Hepatocyte (in vitro differentiated cells): ENCODE measurements at regions not wholly inside any gene's neighbourhood (a gene's known extent, or its start where the extent isn't known, plus 50 kb on each side); places are given as distances from the start of the nearest gene placed in this dataset.
A peak's percentile ranks its signal among the peaks of the same experiment; 100 is the strongest.

Experiments used
- DNase-seq: peaks from one replicate; pipeline ENCODE4 v3.0.0-alpha.2; 2016; ENCODE audit warnings: low spot score
- H2AFZ ChIP-seq: fragments of 200-600 bp; sonication (generic); 2 replicates; pipeline ENCODE4 v1.6.0; 2016; ENCODE audit warnings: antibody characterized with exemption, mild to moderate bottlenecking
- H3K27ac ChIP-seq: fragments of 200-600 bp; sonication (generic); 2 replicates; pipeline ENCODE4 v1.5.1; 2016; ENCODE audit warnings: mild to moderate bottlenecking
- H3K27me3 ChIP-seq: fragments of 200-600 bp; sonication (generic); 2 replicates; pipeline ENCODE4 v1.6.1; 2016
- H3K36me3 ChIP-seq: fragments of 200-600 bp; sonication (generic); replicated peaks from 2 replicates; pipeline ENCODE4 v1.5.1; 2016; ENCODE audit warnings: low read depth; ENCODE audit not compliant: insufficient read depth
- H3K4me1 ChIP-seq: fragments of 200-600 bp; sonication (generic); 2 replicates; pipeline ENCODE4 v1.5.1; 2016; ENCODE audit warnings: mild to moderate bottlenecking, moderate library complexity; ENCODE audit not compliant: insufficient read depth
- H3K4me2 ChIP-seq: fragments of 200-600 bp; sonication (generic); 2 replicates; pipeline ENCODE4 v1.6.0; 2016
- H3K4me3 ChIP-seq: fragments of 200-600 bp; sonication (generic); 2 replicates; pipeline ENCODE4 v1.5.1; 2016; ENCODE audit warnings: mild to moderate bottlenecking
- H3K79me2 ChIP-seq: fragments of 200-600 bp; sonication (generic); 2 replicates; pipeline ENCODE4 v1.6.0; 2017; ENCODE audit warnings: mild to moderate bottlenecking
- H3K9me2 ChIP-seq: fragments of 200-600 bp; sonication (generic); replicated peaks from 2 replicates; pipeline ENCODE4 v1.6.0; 2017; ENCODE audit warnings: mild to moderate bottlenecking; ENCODE audit not compliant: insufficient read depth
- H3K9me3 ChIP-seq: fragments of 200-600 bp; sonication (generic); 2 replicates; pipeline ENCODE4 v1.5.1; 2016; ENCODE audit warnings: low read depth, mild to moderate bottlenecking
- H4K20me1 ChIP-seq: fragments of 200-600 bp; sonication (generic); 2 replicates; pipeline ENCODE4 v1.6.0; 2016; ENCODE audit warnings: mild to moderate bottlenecking; ENCODE audit not compliant: insufficient read depth, poor library complexity, severe bottlenecking
- CTCF ChIP-seq: fragments of 200-600 bp; sonication (generic); IDR thresholded peaks from 2 replicates; pipeline ENCODE4 v1.5.1; 2016; ENCODE audit warnings: antibody characterized with exemption, mild to moderate bottlenecking; ENCODE audit not compliant: poor library complexity
- EZH2 ChIP-seq: fragments of 200-600 bp; sonication (generic); IDR thresholded peaks from 2 replicates; pipeline ENCODE4 v1.6.1; 2016; ENCODE audit warnings: antibody characterized with exemption, mild to moderate bottlenecking, borderline replicate concordance
- EZH2phosphoT487 ChIP-seq: fragments of 200-600 bp; sonication (generic); IDR thresholded peaks from one replicate; pipeline ENCODE4 v1.6.1; 2018; ENCODE audit warnings: antibody characterized with exemption, mild to moderate bottlenecking, low read depth, moderate library complexity; ENCODE audit not compliant: unreplicated experiment, severe bottlenecking
- WGBS: methylation state at CpG from one replicate; pipeline ENCODE4 v1.1.6; 2016; ENCODE audit warnings: low lambda C conversion rate; ENCODE audit errors: missing lambda C conversion rate; 5-methylcytosine and 5-hydroxymethylcytosine counted together

GRCh38 chr6:95197590-95197989, 379.7 kb upstream of the MANEA start:
- TF ChIP-seq CTCF (no peak), EZH2phosphoT487 (no peak)
- Histone ChIP-seq H3K4me3 (no peak overlapping the region), H2AFZ (no peak overlapping the region), H3K36me3 (no peaks in the 10 kb centered on the region), H3K4me2 (no peak overlapping the region), H3K27ac (no peak overlapping the region), H3K9me2 (no peaks in the 10 kb centered on the region), H4K20me1 (no peaks in the 10 kb centered on the region), H3K9me3 (no peaks in the 10 kb centered on the region), H3K4me1 (no peaks in the 10 kb centered on the region), H3K79me2 (no peaks in the 10 kb centered on the region), H3K27me3 (no peaks in the 10 kb centered on the region)
- no peak for DNase-seq
- 93% methylated on average over 3 of the region's 3 CpGs for WGBS

- H3K4me1 ChIP-seq: no peaks in the 10 kb centered on the region
- no peaks in the 10 kb centered on the region for H3K9me2 ChIP-seq
- no peak overlapping the region for H2AFZ ChIP-seq
- no peaks in the 10 kb centered on the region for H4K20me1 ChIP-seq
- no peaks in the 10 kb centered on the region for H3K79me2 ChIP-seq
- TF ChIP-seq EZH2: no peak
- TF ChIP-seq CTCF: peak; percentile 70
- no peak for TF ChIP-seq EZH2phosphoT487
- H3K36me3 ChIP-seq: no peaks in the 10 kb centered on the region
- H3K27ac ChIP-seq: no peak overlapping the region
- no peaks in the 10 kb centered on the region for H3K9me3 ChIP-seq
- peak; percentile 71 for DNase-seq
- no peak overlapping the region for H3K4me3 ChIP-seq
- H3K27me3 ChIP-seq: no peaks in the 10 kb centered on the region
- no peak overlapping the region for H3K4me2 ChIP-seq
- 42% methylated on average over 2 of the region's 2 CpGs for WGBS
Observed at GRCh38 chr6:95203153-95203754, 374.1 kb upstream of the MANEA start.

- Histone ChIP-seq H3K9me3 (no peaks in the 10 kb centered on the region), H2AFZ (no peak overlapping the region), H3K4me3 (no peak overlapping the region), H3K79me2 (no peaks in the 10 kb centered on the region), H3K4me2 (no peak overlapping the region), H3K27ac (no peak overlapping the region), H3K27me3 (no peaks in the 10 kb centered on the region), H3K4me1 (no peaks in the 10 kb centered on the region), H3K36me3 (no peaks in the 10 kb centered on the region), H3K9me2 (no peaks in the 10 kb centered on the region), H4K20me1 (no peaks in the 10 kb centered on the region)
- no peak for TF ChIP-seq EZH2
- no peak for TF ChIP-seq EZH2phosphoT487
- TF ChIP-seq CTCF: no peak
- DNase-seq: no peak
- WGBS: 90% methylated on average over 2 of the region's 2 CpGs
Observed at GRCh38 chr6:95204178-95204577, 373.2 kb upstream of the MANEA start.

- H3K4me3 ChIP-seq: no peak overlapping the region
- no peaks in the 10 kb centered on the region for H4K20me1 ChIP-seq
- TF ChIP-seq EZH2phosphoT487 (no peak), CTCF (no peak), EZH2 (no peak)
- no peaks in the 10 kb centered on the region for H3K36me3 ChIP-seq
- no peaks in the 10 kb centered on the region for H3K79me2 ChIP-seq
- 74% methylated on average over 2 of the region's 2 CpGs for WGBS
- H3K27me3 ChIP-seq: no peaks in the 10 kb centered on the region
- H3K4me2 ChIP-seq: no peak overlapping the region
- no peaks in the 10 kb centered on the region for H3K4me1 ChIP-seq
- H3K27ac ChIP-seq: no peak overlapping the region
- H2AFZ ChIP-seq: no peak overlapping the region
- H3K9me2 ChIP-seq: no peaks in the 10 kb centered on the region
- no peaks in the 10 kb centered on the region for H3K9me3 ChIP-seq
- no peak for DNase-seq
Observed at GRCh38 chr6:95208621-95209020, 368.7 kb upstream of the MANEA start.
